ENCODE measurements at regions not wholly inside any gene's neighbourhood (a gene's known extent, or its start where the extent isn't known, plus 50 kb on each side); places are given as distances from the start of the nearest gene placed in this dataset.

GRCh38 chr6:84353459-84354423 lies 126.3 kb upstream of the CEP162 start:
- no peaks in the 10 kb centered on the region for H3K4me1 ChIP-seq (replicated peaks in 1 of 2; ENCODE audit: control insufficient read depth in 2 of 2, insufficient read depth in 2 of 2, low read length in 2 of 2)
- H3K9ac ChIP-seq (ENCODE audit: insufficient read depth in 1 of 2, low read depth in 2 of 2, low read length in 2 of 2): no peak overlapping the region
- no peaks in the 10 kb centered on the region for H3K79me2 ChIP-seq (ENCODE audit: control insufficient read depth, insufficient read depth, low read length)
- CTCF ChIA-PET (ENCODE audit: low intra/inter-chr PET ratio): no interaction called here
- ATAC-seq (no peak), DNase-seq (ENCODE audit: extremely low read depth in 1 of 4, low spot score in 3 of 4) (no peak), FAIRE-seq (no peak)
- no peaks in the 10 kb centered on the region for H3K36me3 ChIP-seq (ENCODE audit: control insufficient read depth, insufficient read depth, low read length)
- TF ChIP-seq TCF15 (CRISPR knock-in tag; IDR thresholded peaks at IDR 0.05) (no peak), XRCC5 (IDR thresholded peaks at IDR 0.05; ENCODE audit: low read depth, low read length) (no peak), EZH2 (IDR thresholded peaks at IDR 0.05; ENCODE audit: borderline replicate concordance, low read depth, low read length) (no peak), ZNF316 (IDR thresholded peaks at IDR 0.05) (no peak), RBFOX2 (IDR thresholded peaks at IDR 0.05; ENCODE audit: low read depth, low read length) (no peak), SMARCA4 (IDR thresholded peaks at IDR 0.05) (no peak), NFE2 (IDR thresholded peaks at IDR 0.05; ENCODE audit: low read depth) (no peak), ZNF785 (CRISPR knock-in tag; IDR thresholded peaks at IDR 0.05) (no peak), DEAF1 (CRISPR knock-in tag; IDR thresholded peaks at IDR 0.05) (no peak), ARID1B (IDR thresholded peaks at IDR 0.05) (no peak)
- no peaks in the 10 kb centered on the region for H3K27me3 ChIP-seq (ENCODE audit: control insufficient read depth in 2 of 2, insufficient read depth in 2 of 2, low read length in 2 of 2)
- POLR2A ChIA-PET: no interaction called here
- no TSS peak for BruUV-seq (replicated peaks)
- 1% methylated on average over 5 of the region's 5 CpGs for WGBS (ENCODE audit: insufficient coverage, low coverage, missing lambda C conversion rate)
- H3K27ac ChIP-seq (ENCODE audit: extremely low read depth, low read depth, low read length): no peak overlapping the region
- no peaks in the 10 kb centered on the region for H3K9me3 ChIP-seq (replicated peaks; ENCODE audit: control insufficient read depth, insufficient read depth, low read depth, low read length)
- no peaks in the 10 kb centered on the region for H4K20me1 ChIP-seq (replicated peaks; ENCODE audit: control insufficient read depth, insufficient read depth, low read length)
- intact Hi-C loops (cut with micrococcal nuclease): no loop called here
- no peaks in the 10 kb centered on the region for H3K9me1 ChIP-seq (ENCODE audit: control insufficient read depth, insufficient read depth, low read length)
- H3K4me2 ChIP-seq (ENCODE audit: insufficient read depth, low read length): no peak overlapping the region
- H2AFZ ChIP-seq (ENCODE audit: low read depth, low read length): no peak overlapping the region
- in situ Hi-C loops (cut with MboI): no loop called here
- no peak overlapping the region for H3K4me3 ChIP-seq

All from K562 (cell line).